Endothelial cell of umbilical vein (primary cell): ENCODE measurements at regions not wholly inside any gene's neighbourhood (a gene's known extent, or its start where the extent isn't known, plus 50 kb on each side); places are given as distances from the start of the nearest gene placed in this dataset.
"Not testable (repeated sequence)": the region's sequence is repeated elsewhere in the genome, so short reads cannot be mapped to it uniquely, and the experiment has no call there.

Experiments used
- BruUV-seq: library from RNA; stranded (reverse); fragments of 400-500 nt; replicated peaks from 2 replicates; lab custom pipeline; 2021; lab: Mats Ljungman, UMichigan
- CTCF ChIA-PET: fragments of 300-600, 350-600 bp; sonication (Branson Sonifier 250); formaldehyde crosslinking; loops from one replicate; lab custom pipeline; 2021; ENCODE audit warnings: antibody characterized with exemption, inconsistent platforms; lab: Charles Lee
- POLR2A ChIA-PET: fragments of 300-600, 350-600 bp; sonication (Branson Sonifier 250); formaldehyde crosslinking; loops from one replicate; lab custom pipeline; 2021; ENCODE audit warnings: antibody characterized with exemption, inconsistent platforms; lab: Charles Lee
- DNase-seq: peaks from one replicate; pipeline ENCODE4 v3.0.0-alpha.2; 2011; ENCODE audit warnings: low read depth, low spot score
- FAIRE-seq: peaks from 2 replicates; lab custom pipeline; 2011; peaks lifted over from hg19 to GRCh38; lab: Jason Lieb, UNC
- H2AFZ ChIP-seq: 2 replicates; pipeline ENCODE4 v1.6.0; 2012; ENCODE audit warnings: low read depth, low read length, control low read depth, inconsistent platforms
- H3K27ac ChIP-seq: 2 replicates; pipeline ENCODE4 v1.5.1; 2011; ENCODE audit warnings: low read depth, mild to moderate bottlenecking, control low read depth, low read length, moderate library complexity; ENCODE audit not compliant: insufficient read depth
- H3K27me3 ChIP-seq, 2 experiments: 2 replicates each; pipeline versions ENCODE4 v1.6.0 to v1.6.1; 2011; ENCODE audit warnings: low read length in 2 of 2, mixed read lengths in 1 of 2; ENCODE audit not compliant: control insufficient read depth in 2 of 2, insufficient read depth in 2 of 2
- H3K36me3 ChIP-seq, 2 experiments: 2 replicates in 1 of 2; 3 replicates in 1 of 2; pipeline ENCODE4 v1.5.1; 2011; ENCODE audit warnings: low read length in 2 of 2, mild to moderate bottlenecking in 1 of 2, moderate library complexity in 1 of 2; ENCODE audit not compliant: control insufficient read depth in 2 of 2, insufficient read depth in 2 of 2; ENCODE audit errors: extremely low read depth in 1 of 2
- H3K4me1 ChIP-seq: 3 replicates; pipeline ENCODE4 v1.5.1; 2011; ENCODE audit warnings: mild to moderate bottlenecking, low read length; ENCODE audit not compliant: control insufficient read depth, insufficient read depth; ENCODE audit errors: extremely low read depth
- H3K4me2 ChIP-seq: 2 replicates; pipeline ENCODE4 v1.6.1; 2011; ENCODE audit warnings: low read length, control low read depth, mixed read lengths; ENCODE audit not compliant: insufficient read depth
- H3K4me3 ChIP-seq, 3 experiments: fragments of 200-600 bp in 1 of 3; sonication (generic), shearing (Covaris generic) in 1 of 3; replicated peaks in 1 of 3; 2 replicates each; pipeline ENCODE4 v1.5.1; 2011 to 2016; ENCODE audit warnings: control low read depth in 3 of 3, low read length in 3 of 3, mild to moderate bottlenecking in 2 of 3, inconsistent platforms in 1 of 3, low read depth in 1 of 3, moderate library complexity in 1 of 3; ENCODE audit not compliant: insufficient read depth in 1 of 3
- H3K79me2 ChIP-seq: 2 replicates; pipeline ENCODE4 v1.6.0; 2012; ENCODE audit warnings: low read length, inconsistent platforms; ENCODE audit not compliant: control insufficient read depth, insufficient read depth
- H3K9ac ChIP-seq: replicated peaks from 2 replicates; pipeline ENCODE3; 2011; ENCODE audit warnings: low read length, control low read depth; ENCODE audit not compliant: insufficient read depth; ENCODE audit errors: extremely low read depth
- H3K9me1 ChIP-seq: replicated peaks from 3 replicates; pipeline ENCODE4 v1.6.0; 2011; ENCODE audit warnings: mild to moderate bottlenecking, low read length; ENCODE audit not compliant: control insufficient read depth, insufficient read depth; ENCODE audit errors: extremely low read depth
- H3K9me3 ChIP-seq: replicated peaks from 2 replicates; pipeline ENCODE4 v1.5.1; 2012; ENCODE audit warnings: low read length, inconsistent platforms; ENCODE audit not compliant: control insufficient read depth, insufficient read depth
- H4K20me1 ChIP-seq: replicated peaks from 2 replicates; pipeline ENCODE3; 2011; ENCODE audit warnings: mild to moderate bottlenecking, low read length; ENCODE audit not compliant: control insufficient read depth, insufficient read depth; ENCODE audit errors: extremely low read depth
- CTCF ChIP-seq, 2 donors: IDR thresholded peaks; 1 replicate in 1 of 2; 2 replicates in 1 of 2; pipeline ENCODE4 v1.5.1; 2011; ENCODE audit warnings: low read length in 2 of 2, mild to moderate bottlenecking in 2 of 2, moderate library complexity in 2 of 2, control low read depth in 1 of 2, inconsistent platforms in 1 of 2, low read depth in 1 of 2; ENCODE audit not compliant: insufficient read depth in 1 of 2; ENCODE audit errors: extremely low read depth in 1 of 2
- EZH2 ChIP-seq: IDR thresholded peaks from 2 replicates; pipeline ENCODE4 v1.6.1; 2012; ENCODE audit warnings: borderline replicate concordance, low read depth, mild to moderate bottlenecking, moderate library complexity, low read length, inconsistent platforms; ENCODE audit not compliant: severe bottlenecking
- FOS ChIP-seq: IDR thresholded peaks from 2 replicates; pipeline ENCODE4 v1.6.1; 2011; ENCODE audit warnings: mild to moderate bottlenecking, low read length, moderate library complexity, borderline replicate concordance; ENCODE audit not compliant: insufficient read depth
- GATA2 ChIP-seq: IDR thresholded peaks from 2 replicates; pipeline ENCODE4 v1.7.0; 2011; ENCODE audit warnings: low read depth, mild to moderate bottlenecking, moderate library complexity, mixed read lengths, low read length; ENCODE audit not compliant: insufficient read length, insufficient read depth
- JUN ChIP-seq: IDR thresholded peaks from 2 replicates; pipeline ENCODE4 v1.6.1; 2011; ENCODE audit warnings: borderline replicate concordance, low read depth; ENCODE audit not compliant: insufficient read length, insufficient read depth
- MAX ChIP-seq: IDR thresholded peaks from 2 replicates; pipeline ENCODE4 v1.6.1; 2011; ENCODE audit not compliant: insufficient read depth, insufficient read length
- MYC ChIP-seq: IDR thresholded peaks from one replicate; pipeline ENCODE4 v1.6.1; 2011; ENCODE audit warnings: mild to moderate bottlenecking, low read depth, low read length
- POLR2A ChIP-seq: IDR thresholded peaks from 2 replicates; pipeline ENCODE4 v1.6.1; 2012; ENCODE audit warnings: low read depth, mild to moderate bottlenecking, control low read depth, low read length
- POLR2AphosphoS5 ChIP-seq: IDR thresholded peaks from 2 replicates; pipeline ENCODE4 v1.6.1; 2012; ENCODE audit warnings: low read depth, mild to moderate bottlenecking, control low read depth, low read length, moderate library complexity; ENCODE audit not compliant: insufficient read depth
- dilution Hi-C: fragments of 300-500 bp; cut with MboI; formaldehyde crosslinking; loops from one replicate; pipeline ENCODE4 v1.15.0; 2019; ENCODE audit warnings: low sequenced_read_pairs; ENCODE audit not compliant: extremely low pct_ligation_motif_present
- intact Hi-C: fragments of 100-400 bp; cut with micrococcal nuclease; formaldehyde crosslinking; loops from one replicate; pipeline ENCODE4 v1.10.0; 2022

GRCh38 chr4:12116009-12116552, 687.4 kb upstream of the HS3ST1 start:
- no peaks in the 10 kb centered on the region for H3K27me3 ChIP-seq
- no peaks in the 10 kb centered on the region for H3K9me1 ChIP-seq
- H3K27ac ChIP-seq: no peak overlapping the region
- no peak overlapping the region for H3K9ac ChIP-seq
- no peak overlapping the region for H3K4me3 ChIP-seq
- H3K4me1 ChIP-seq: no peaks in the 10 kb centered on the region
- H3K79me2 ChIP-seq: no peaks in the 10 kb centered on the region
- DNase-seq (no peak), FAIRE-seq (no peak)
- intact Hi-C loops: no loop called here
- H2AFZ ChIP-seq: no peak overlapping the region
- dilution Hi-C loops: no loop called here
- H4K20me1 ChIP-seq: no peaks in the 10 kb centered on the region
- H3K36me3 ChIP-seq: no peaks in the 10 kb centered on the region
- TF ChIP-seq FOS: no peak
- TF ChIP-seq MYC: no peak
- no peak overlapping the region for H3K4me2 ChIP-seq
- no TSS peak for BruUV-seq
- ChIA-PET POLR2A (no interaction called here), CTCF (no interaction called here)
- no peaks in the 10 kb centered on the region for H3K9me3 ChIP-seq

- Histone ChIP-seq H3K4me3 (no peak overlapping the region), H3K4me1 (no peaks in the 10 kb centered on the region), H3K9me1 (no peaks in the 10 kb centered on the region), H2AFZ (no peak overlapping the region), H3K36me3 (no peaks in the 10 kb centered on the region), H3K9ac (no peak overlapping the region), H3K4me2 (no peak overlapping the region), H3K27ac (no peak overlapping the region), H3K27me3 (no peaks in the 10 kb centered on the region), H3K9me3 (no peaks in the 10 kb centered on the region), H4K20me1 (no peaks in the 10 kb centered on the region), H3K79me2 (no peaks in the 10 kb centered on the region)
- dilution Hi-C loops: no loop called here
- TF ChIP-seq CTCF (IDR thresholded peaks at IDR 0.05; ENCODE audit: extremely low read depth in 1 of 2, insufficient read depth in 1 of 2, low read depth in 1 of 2, low read length in 2 of 2) (no peak), POLR2AphosphoS5 (no peak), EZH2 (no peak), JUN (no peak), GATA2 (no peak), MAX (no peak), POLR2A (no peak), MYC (no peak), FOS (no peak)
- DNase-seq: no peak
- no TSS peak for BruUV-seq
- ChIA-PET CTCF (no interaction called here), POLR2A (no interaction called here)
- intact Hi-C loops: no loop called here
- FAIRE-seq: no peak
These were observed 681.9 kb upstream of the HS3ST1 start for GRCh38 chr4:12110627-12111026.

- H3K27ac ChIP-seq, H3K4me3 ChIP-seq, H3K4me2 ChIP-seq, DNase-seq, H4K20me1 ChIP-seq, dilution Hi-C loops, intact Hi-C loops, FAIRE-seq, H2AFZ ChIP-seq, H3K4me1 ChIP-seq, H3K27me3 ChIP-seq, H3K9ac ChIP-seq, H3K9me1 ChIP-seq, CTCF ChIA-PET, H3K9me3 ChIP-seq, H3K79me2 ChIP-seq, POLR2A ChIA-PET, H3K36me3 ChIP-seq, BruUV-seq: not testable (repeated sequence)
These were observed 680.4 kb upstream of the HS3ST1 start for GRCh38 chr4:12109056-12109455.
